Tibial nerve (tissue), 4 donors: ENCODE measurements at regions not wholly inside any gene's neighbourhood (a gene's known extent, or its start where the extent isn't known, plus 50 kb on each side); places are given as distances from the start of the nearest gene placed in this dataset.

Experiments
- DNase-seq, 2 donors: peaks; one replicate each; pipeline ENCODE4 v3.0.0-alpha.2; 2019; ENCODE audit warnings: low spot score in 2 of 2
- H3K27ac ChIP-seq, 4 donors: fragments of 200-600 bp; sonication (generic) in 3 of 4; one replicate each; pipeline ENCODE4 v1.5.1; 2017 to 2019; ENCODE audit warnings: mild to moderate bottlenecking in 1 of 4
- H3K27me3 ChIP-seq, 2 donors: fragments of 200-600 bp; sonication (generic) in 1 of 2; one replicate each; pipeline versions ENCODE4 v1.5.1 to v1.6.0; 2017 to 2019
- H3K36me3 ChIP-seq, 3 donors: fragments of 200-600 bp; sonication (generic); one replicate each; pipeline ENCODE4 v1.5.1; 2018 to 2019
- H3K4me1 ChIP-seq, 4 donors: fragments of 200-600 bp; sonication (generic) in 3 of 4; one replicate each; pipeline ENCODE4 v1.5.1; 2017 to 2019
- H3K4me3 ChIP-seq, 4 donors: fragments of 200-600 bp; sonication (generic) in 3 of 4; one replicate each; pipeline ENCODE4 v1.5.1; 2017 to 2019; ENCODE audit warnings: mild to moderate bottlenecking in 1 of 4, moderate library complexity in 1 of 4
- H3K9me3 ChIP-seq, 4 donors: fragments of 200-600 bp; sonication (generic) in 3 of 4; one replicate each; pipeline ENCODE4 v1.5.1; 2017 to 2019
- EP300 ChIP-seq, 2 donors: sonication (generic); formaldehyde crosslinking; IDR thresholded peaks; one replicate each; pipeline ENCODE4 v1.6.1; 2017; ENCODE audit warnings: antibody characterized with exemption in 2 of 2, mild to moderate bottlenecking in 1 of 2
- POLR2A ChIP-seq, 2 donors: fragments of 450-650 bp; IDR thresholded peaks; one replicate each; pipeline ENCODE4 v1.6.1; 2017; ENCODE audit warnings: antibody characterized with exemption in 2 of 2, mild to moderate bottlenecking in 2 of 2, moderate library complexity in 2 of 2
- WGBS, 2 donors: methylation state at CpG; one replicate each; pipeline ENCODE4 v1.1.5; 2018; 5-methylcytosine and 5-hydroxymethylcytosine counted together
- TF ChIP-seq, protein P1 (sequence below), 5 experiments: fragments of 200-600 bp in 3 of 5; fragments of 450-650 bp in 2 of 5; sonication (generic) in 3 of 5; IDR thresholded peaks; one replicate each; pipeline ENCODE4 v1.5.1; 2016 to 2019; ENCODE audit warnings: antibody characterized with exemption in 5 of 5, mild to moderate bottlenecking in 3 of 5, moderate library complexity in 2 of 5

DNA sequence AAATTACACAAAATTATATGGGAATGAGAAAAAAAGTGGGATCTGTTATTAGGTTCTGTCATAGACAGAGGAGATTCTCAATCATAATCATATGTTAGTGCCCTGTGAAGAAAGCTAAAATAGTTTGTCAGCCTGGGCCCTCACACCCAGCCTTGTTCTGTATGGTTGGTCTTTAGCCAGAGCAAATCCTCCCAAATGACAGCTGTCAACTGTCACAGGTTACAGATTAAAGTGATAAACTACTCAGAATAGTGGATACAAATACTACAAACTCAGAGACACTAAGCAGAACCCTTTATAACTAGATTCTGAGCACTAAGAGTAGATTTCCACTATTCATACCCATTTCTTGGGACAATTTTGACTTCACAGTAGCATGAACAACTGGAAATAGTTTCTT, 405.0 kb upstream of the MEF2C start:
- TF ChIP-seq POLR2A (IDR thresholded peaks at IDR 0.05) (no peak), EP300 (IDR thresholded peaks at IDR 0.05) (no peak)
- TF ChIP-seq, protein P1, sequence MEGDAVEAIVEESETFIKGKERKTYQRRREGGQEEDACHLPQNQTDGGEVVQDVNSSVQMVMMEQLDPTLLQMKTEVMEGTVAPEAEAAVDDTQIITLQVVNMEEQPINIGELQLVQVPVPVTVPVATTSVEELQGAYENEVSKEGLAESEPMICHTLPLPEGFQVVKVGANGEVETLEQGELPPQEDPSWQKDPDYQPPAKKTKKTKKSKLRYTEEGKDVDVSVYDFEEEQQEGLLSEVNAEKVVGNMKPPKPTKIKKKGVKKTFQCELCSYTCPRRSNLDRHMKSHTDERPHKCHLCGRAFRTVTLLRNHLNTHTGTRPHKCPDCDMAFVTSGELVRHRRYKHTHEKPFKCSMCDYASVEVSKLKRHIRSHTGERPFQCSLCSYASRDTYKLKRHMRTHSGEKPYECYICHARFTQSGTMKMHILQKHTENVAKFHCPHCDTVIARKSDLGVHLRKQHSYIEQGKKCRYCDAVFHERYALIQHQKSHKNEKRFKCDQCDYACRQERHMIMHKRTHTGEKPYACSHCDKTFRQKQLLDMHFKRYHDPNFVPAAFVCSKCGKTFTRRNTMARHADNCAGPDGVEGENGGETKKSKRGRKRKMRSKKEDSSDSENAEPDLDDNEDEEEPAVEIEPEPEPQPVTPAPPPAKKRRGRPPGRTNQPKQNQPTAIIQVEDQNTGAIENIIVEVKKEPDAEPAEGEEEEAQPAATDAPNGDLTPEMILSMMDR (IDR thresholded peaks at IDR 0.05): no peak
- H3K27me3 ChIP-seq: no peaks in the 10 kb centered on the region
- no peaks in the 10 kb centered on the region for H3K9me3 ChIP-seq
- H3K4me1 ChIP-seq: no peaks in the 10 kb centered on the region
- H3K27ac ChIP-seq: no peak overlapping the region
- no peak for DNase-seq
- no peaks in the 10 kb centered on the region for H3K36me3 ChIP-seq
- no peak overlapping the region for H3K4me3 ChIP-seq

DNA sequence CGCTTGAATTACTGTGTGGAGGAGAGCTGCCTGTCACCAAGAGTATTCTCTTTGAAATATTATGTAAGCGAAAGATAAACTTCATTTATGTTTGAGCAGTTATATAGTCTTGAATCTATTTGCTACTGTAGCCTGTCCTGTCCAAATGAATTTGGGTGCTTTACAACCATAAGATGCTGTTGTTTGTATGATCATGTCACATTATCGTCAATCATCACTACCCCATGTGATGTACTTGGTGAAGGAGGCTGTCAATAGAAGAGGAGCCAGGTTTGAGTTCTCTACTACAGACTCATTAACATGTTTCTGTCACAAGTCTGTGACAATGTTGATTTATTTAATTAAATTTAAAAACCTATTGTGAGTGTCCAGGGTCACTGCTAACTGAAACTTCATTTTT, 403.3 kb upstream of the MEF2C start:
- 94 to 96% methylated on average over 3 of the region's 3 CpGs for WGBS, 2 donors

DNA sequence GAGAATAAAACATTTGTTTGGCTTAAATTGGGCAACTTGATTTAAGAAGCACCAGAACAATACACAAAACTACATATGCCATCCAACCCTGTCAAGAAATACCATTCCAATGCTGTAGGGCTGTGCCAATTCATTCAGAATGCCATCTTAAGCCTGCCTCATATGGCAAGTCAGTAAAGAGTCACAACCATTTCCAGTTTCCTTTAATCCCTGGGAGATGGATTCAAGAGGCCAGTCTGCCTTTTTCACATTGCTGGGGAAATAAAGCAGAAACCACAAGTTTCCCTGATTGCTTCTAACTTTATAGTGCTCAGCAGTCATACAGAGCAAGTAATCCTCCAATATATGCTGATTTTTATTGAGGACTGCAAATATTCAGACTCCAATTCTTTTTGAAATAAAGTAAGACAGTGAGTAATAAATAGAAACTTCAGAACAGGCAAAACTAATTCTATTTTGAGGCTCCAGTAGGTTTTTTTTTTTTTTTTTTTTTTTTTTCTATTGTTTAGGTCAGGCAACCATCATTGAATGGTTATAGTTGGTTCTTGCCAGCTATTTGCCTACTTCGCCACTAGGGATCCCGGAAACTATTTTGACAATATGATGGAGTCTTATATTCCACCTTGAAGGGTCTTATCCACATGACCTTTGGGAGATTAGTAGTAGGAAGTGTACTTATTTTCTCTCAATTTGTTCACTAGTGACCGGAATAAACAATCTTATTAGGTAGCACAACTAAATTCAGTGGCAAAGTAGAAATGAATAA, 400.9 kb upstream of the MEF2C start:
- Histone ChIP-seq H3K4me1 (no peaks in the 10 kb centered on the region), H3K27me3 (no peaks in the 10 kb centered on the region), H3K9me3 (no peaks in the 10 kb centered on the region), H3K4me3 (no peak overlapping the region), H3K36me3 (no peaks in the 10 kb centered on the region), H3K27ac (no peak overlapping the region)
- WGBS, 2 donors: 91 to 94% methylated on average over 3 of the region's 3 CpGs
- DNase-seq: no peak
- TF ChIP-seq EP300 (IDR thresholded peaks at IDR 0.05) (no peak), POLR2A (IDR thresholded peaks at IDR 0.05) (no peak)
- TF ChIP-seq, protein P1 (IDR thresholded peaks at IDR 0.05): no peak

More for the DNA sequence above, 403.3 kb upstream of the MEF2C start:
- no peak overlapping the region for H3K4me3 ChIP-seq
- no peaks in the 10 kb centered on the region for H3K9me3 ChIP-seq
- TF ChIP-seq, protein P1 (IDR thresholded peaks at IDR 0.05): no peak
- TF ChIP-seq POLR2A (IDR thresholded peaks at IDR 0.05) (no peak), EP300 (IDR thresholded peaks at IDR 0.05) (no peak)
- H3K4me1 ChIP-seq: no peaks in the 10 kb centered on the region
- H3K27ac ChIP-seq: no peak overlapping the region
- DNase-seq: no peak
- H3K27me3 ChIP-seq: no peaks in the 10 kb centered on the region
- no peaks in the 10 kb centered on the region for H3K36me3 ChIP-seq

DNA sequence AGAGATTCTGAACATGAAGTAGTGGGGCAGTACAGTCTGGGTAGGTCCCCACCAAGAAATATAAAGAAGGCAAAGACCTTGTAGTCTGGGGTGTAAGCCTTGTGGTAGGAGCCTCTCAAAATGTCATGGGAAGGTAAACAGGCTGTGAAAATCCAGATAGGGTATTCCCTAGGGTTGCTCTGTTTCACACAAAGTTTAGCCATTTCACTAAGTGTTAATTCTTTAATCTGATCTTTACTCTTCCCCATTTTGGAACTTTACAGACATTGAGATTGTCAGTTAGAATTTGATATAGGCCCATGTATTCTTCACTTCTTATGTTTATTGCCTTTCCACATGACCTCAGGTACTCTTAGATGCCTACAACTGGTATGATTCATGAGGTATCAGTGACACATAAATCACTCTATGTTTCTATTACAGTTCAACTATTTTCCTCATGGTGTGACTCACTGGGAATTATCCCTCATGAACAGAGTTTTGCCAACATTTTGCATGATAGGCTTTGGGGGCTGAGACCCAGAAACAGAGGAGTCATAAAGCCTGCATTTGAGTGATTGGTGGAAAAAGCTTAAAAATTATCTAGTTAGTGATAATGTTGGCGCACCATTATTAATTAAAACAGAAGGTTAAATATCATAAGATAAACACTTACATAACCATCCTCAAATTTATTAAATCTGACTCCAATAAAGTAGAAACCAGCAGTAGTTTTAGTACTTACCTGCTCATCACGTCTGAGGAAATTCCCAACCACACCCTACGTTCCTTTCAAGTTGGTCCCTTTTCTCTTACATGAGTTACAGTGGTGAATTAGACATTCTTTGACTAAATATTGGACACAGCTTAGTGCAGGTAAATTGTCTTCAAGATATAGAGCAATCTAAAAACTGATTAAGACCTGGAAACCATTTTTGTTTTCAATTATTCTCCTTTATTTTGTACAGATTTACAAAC, 399.8 kb upstream of the MEF2C start:
- no peaks in the 10 kb centered on the region for H3K9me3 ChIP-seq
- no peak overlapping the region for H3K4me3 ChIP-seq
- H3K27ac ChIP-seq: no peak overlapping the region
- H3K36me3 ChIP-seq: no peaks in the 10 kb centered on the region
- TF ChIP-seq POLR2A (IDR thresholded peaks at IDR 0.05): no peak
- TF ChIP-seq, protein P1 (IDR thresholded peaks at IDR 0.05): no peak
- TF ChIP-seq EP300 (IDR thresholded peaks at IDR 0.05): no peak
- no peak for DNase-seq
- 91 to 93% methylated on average over 3 of the region's 3 CpGs for WGBS, 2 donors
- no peaks in the 10 kb centered on the region for H3K27me3 ChIP-seq
- no peaks in the 10 kb centered on the region for H3K4me1 ChIP-seq
